NCI-H69 (cell line): ENCODE measurements at regions not wholly inside any gene's neighbourhood (a gene's known extent, or its start where the extent isn't known, plus 50 kb on each side); places are given as distances from the start of the nearest gene placed in this dataset.
A peak's percentile ranks its signal among the peaks of the same experiment; 100 is the strongest.

Experiments
- DNase-seq: peaks from one replicate; lab custom pipeline; 2025; lab: John Stamatoyannopoulos, UW

- no peak for DNase-seq
These were observed 129.1 kb upstream of the FSTL4 start for GRCh38 chr5:133741396-133741795.

- DNase-seq = no peak
These were observed 126.9 kb upstream of the FSTL4 start for GRCh38 chr5:133739181-133739780.

- DNase-seq = no peak
These were observed 125.9 kb upstream of the FSTL4 start for GRCh38 chr5:133738271-133738670.

GRCh38 chr5:133736512-133736911 lies 124.2 kb upstream of the FSTL4 start:
- DNase-seq = no peak

GRCh38 chr5:133735346-133735745 lies 123.0 kb upstream of the FSTL4 start:
- DNase-seq = no peak

- DNase-seq = no peak
These were observed 122.6 kb upstream of the FSTL4 start for GRCh38 chr5:133734916-133735315.

- DNase-seq = no peak
These were observed 120.2 kb upstream of the FSTL4 start for GRCh38 chr5:133732536-133732935.

- no peak for DNase-seq
These were observed 119.6 kb upstream of the FSTL4 start for GRCh38 chr5:133731951-133732350.

- no peak for DNase-seq
These were observed 118.5 kb upstream of the FSTL4 start for GRCh38 chr5:133730866-133731265.

GRCh38 chr5:133730346-133730745 lies 118.0 kb upstream of the FSTL4 start:
- no peak for DNase-seq

GRCh38 chr5:133729800-133730199 lies 117.5 kb upstream of the FSTL4 start:
- DNase-seq = no peak

- DNase-seq = no peak
These were observed 116.1 kb upstream of the FSTL4 start for GRCh38 chr5:133728475-133728874.

GRCh38 chr5:133727636-133728035 lies 115.3 kb upstream of the FSTL4 start:
- DNase-seq = no peak

- no peak for DNase-seq
These were observed 111.5 kb upstream of the FSTL4 start for GRCh38 chr5:133723651-133724366.

GRCh38 chr5:133723126-133723525 lies 110.8 kb upstream of the FSTL4 start:
- no peak for DNase-seq

GRCh38 chr5:133721365-133721764 lies 109.0 kb upstream of the FSTL4 start:
- DNase-seq = no peak

GRCh38 chr5:133718457-133718856 lies 106.1 kb upstream of the FSTL4 start:
- no peak for DNase-seq

GRCh38 chr5:133716532-133717183 lies 104.3 kb upstream of the FSTL4 start:
- no peak for DNase-seq

GRCh38 chr5:133715616-133716015 lies 103.3 kb upstream of the FSTL4 start:
- no peak for DNase-seq

- peak; percentile 34 for DNase-seq
These were observed 102.9 kb upstream of the FSTL4 start for GRCh38 chr5:133715216-133715615.

- peak; percentile 27 for DNase-seq
These were observed 102.0 kb upstream of the FSTL4 start for GRCh38 chr5:133714161-133714915.

- DNase-seq = no peak
These were observed 101.4 kb upstream of the FSTL4 start for GRCh38 chr5:133713751-133714150.

- DNase-seq = no peak
These were observed 100.9 kb upstream of the FSTL4 start for GRCh38 chr5:133713209-133713608.
